HG02852 (cell line): ENCODE measurements at regions not wholly inside any gene's neighbourhood (a gene's known extent, or its start where the extent isn't known, plus 50 kb on each side); places are given as distances from the start of the nearest gene placed in this dataset.

ENCODE experiments used
- ATAC-seq: cut with Tn5 transposase; IDR thresholded peaks from one replicate; pipeline ENCODE4 v1.9.1; 2021; ENCODE audit warnings: mild to moderate bottlenecking, moderate library complexity; ENCODE audit not compliant: unreplicated experiment

- ATAC-seq, result peak; percentile 62
Observed at GRCh38 chr6:21648475-21649050, 55.0 kb downstream of the SOX4 start.

- no peak for ATAC-seq
Observed at GRCh38 chr6:21653323-21653722, 59.8 kb downstream of the SOX4 start.

- no peak for ATAC-seq
Observed at GRCh38 chr6:21653905-21654304, 60.4 kb downstream of the SOX4 start.

GRCh38 chr6:21654361-21654760 lies 60.8 kb downstream of the SOX4 start:
- ATAC-seq, result no peak

GRCh38 chr6:21663966-21664313 lies 70.4 kb downstream of the SOX4 start:
- no peak for ATAC-seq

GRCh38 chr6:21664314-21665109 lies 71.0 kb downstream of the SOX4 start:
- ATAC-seq, result no peak

GRCh38 chr6:21665110-21665391 lies 71.5 kb downstream of the SOX4 start:
- no peak for ATAC-seq

- no peak for ATAC-seq
Observed at GRCh38 chr6:21665392-21666200, 72.0 kb downstream of the SOX4 start.

- no peak for ATAC-seq
Observed at GRCh38 chr6:21666201-21666691, 72.7 kb downstream of the SOX4 start.

- ATAC-seq, result no peak
Observed at GRCh38 chr6:21666853-21667681, 73.5 kb downstream of the SOX4 start.

- ATAC-seq, result no peak
Observed at GRCh38 chr6:21668795-21669194, 75.2 kb downstream of the SOX4 start.

GRCh38 chr6:21676769-21677168 lies 83.2 kb downstream of the SOX4 start:
- ATAC-seq, result no peak

GRCh38 chr6:21678990-21679389 lies 85.4 kb downstream of the SOX4 start:
- no peak for ATAC-seq

- ATAC-seq, result no peak
Observed at GRCh38 chr6:21679761-21680265, 86.3 kb downstream of the SOX4 start.

GRCh38 chr6:21680611-21681010 lies 87.1 kb downstream of the SOX4 start:
- ATAC-seq, result no peak

GRCh38 chr6:21690489-21690888 lies 96.9 kb downstream of the SOX4 start:
- ATAC-seq, result no peak

- ATAC-seq, result no peak
Observed at GRCh38 chr6:21691685-21692346, 98.3 kb downstream of the SOX4 start.

GRCh38 chr6:21692721-21693120 lies 99.2 kb downstream of the SOX4 start:
- ATAC-seq, result no peak

- ATAC-seq, result no peak
Observed at GRCh38 chr6:21694168-21694567, 100.6 kb downstream of the SOX4 start.

- ATAC-seq, result no peak
Observed at GRCh38 chr6:21707524-21708319, 114.2 kb downstream of the SOX4 start.
